CD4-positive, alpha-beta T cell treated with Interleukin-15 for 4 hours (primary cell): ENCODE measurements at regions not wholly inside any gene's neighbourhood (a gene's known extent, or its start where the extent isn't known, plus 50 kb on each side); places are given as distances from the start of the nearest gene placed in this dataset.
A peak's percentile ranks its signal among the peaks of the same experiment; 100 is the strongest.

ENCODE experiments used
- DNase-seq: peaks from one replicate; pipeline ENCODE4 v3.0.0-alpha.2; 2020; ENCODE audit warnings: low spot score

DNA sequence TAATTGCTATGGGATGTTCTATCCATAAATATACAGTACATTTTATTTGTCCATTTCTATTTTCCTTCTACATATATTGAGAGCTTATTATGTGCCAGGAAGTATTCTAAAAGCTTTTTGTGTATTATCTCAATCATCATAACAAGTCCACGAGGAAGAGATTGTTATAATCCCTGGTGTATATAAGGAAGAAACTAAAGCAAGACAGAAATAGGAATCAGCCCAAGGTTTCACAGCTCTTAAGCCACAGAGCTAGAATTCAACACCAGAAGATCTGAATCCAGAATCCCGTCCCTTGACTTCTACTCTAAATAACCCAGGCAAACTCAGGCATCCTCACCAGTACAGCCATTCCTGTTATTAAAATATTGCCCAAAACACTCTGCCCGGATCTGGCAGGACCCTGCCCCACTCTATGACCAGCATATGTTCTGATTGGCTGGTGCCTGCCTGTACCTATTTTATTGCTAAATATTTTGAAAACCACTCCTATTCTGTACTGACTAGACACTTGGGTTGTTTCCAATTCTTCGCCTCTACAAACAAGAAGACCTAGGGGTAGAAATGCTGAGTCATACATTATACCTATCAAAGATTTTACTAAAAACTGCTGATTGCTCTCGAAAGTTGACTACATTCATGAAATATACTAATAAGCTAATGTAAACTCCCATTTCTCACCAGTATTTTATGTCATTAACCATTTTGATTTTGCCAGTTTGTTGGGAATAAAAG is 297.4 kb downstream of the ENC1 start:
- no peak for DNase-seq

DNA sequence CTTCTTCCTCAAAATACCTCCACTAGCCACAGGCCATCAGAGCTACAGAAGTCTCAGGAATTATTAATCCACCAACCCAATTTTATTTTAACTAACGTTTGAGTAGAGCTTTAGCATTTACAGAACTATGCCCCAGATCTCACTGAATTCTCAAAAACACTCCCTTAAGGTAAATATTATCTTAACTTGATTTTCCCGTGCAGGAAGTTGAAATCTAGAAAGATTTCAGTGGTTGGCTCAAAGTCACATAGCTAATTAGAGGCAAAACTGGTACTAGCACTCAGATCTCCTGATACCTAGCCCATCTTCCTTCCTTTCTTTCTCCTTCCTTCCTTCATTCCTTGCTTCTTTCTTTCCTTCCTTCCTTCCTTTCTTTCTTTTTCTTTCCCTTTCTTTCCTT is 298.3 kb downstream of the ENC1 start:
- DNase-seq, result no peak

DNA sequence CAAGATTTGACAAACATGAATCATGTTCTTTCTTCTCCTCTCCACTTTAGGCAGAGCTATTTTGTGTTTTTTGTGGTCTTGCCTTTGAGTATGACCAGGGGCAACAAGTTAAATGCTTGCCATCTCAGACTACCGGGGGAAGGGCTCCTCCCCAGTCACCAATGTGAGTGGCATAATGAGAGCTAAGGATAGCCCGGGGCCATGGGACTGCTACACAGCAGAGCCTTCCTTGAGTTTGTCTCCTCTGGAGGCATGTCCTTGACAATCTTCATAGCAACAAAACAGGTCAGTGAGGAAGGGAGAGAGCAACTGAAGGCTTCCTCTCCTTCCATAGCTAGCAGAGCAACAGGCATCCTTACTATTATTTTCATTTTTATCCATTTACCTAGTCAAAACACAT is 299.3 kb downstream of the ENC1 start:
- DNase-seq, result no peak

DNA sequence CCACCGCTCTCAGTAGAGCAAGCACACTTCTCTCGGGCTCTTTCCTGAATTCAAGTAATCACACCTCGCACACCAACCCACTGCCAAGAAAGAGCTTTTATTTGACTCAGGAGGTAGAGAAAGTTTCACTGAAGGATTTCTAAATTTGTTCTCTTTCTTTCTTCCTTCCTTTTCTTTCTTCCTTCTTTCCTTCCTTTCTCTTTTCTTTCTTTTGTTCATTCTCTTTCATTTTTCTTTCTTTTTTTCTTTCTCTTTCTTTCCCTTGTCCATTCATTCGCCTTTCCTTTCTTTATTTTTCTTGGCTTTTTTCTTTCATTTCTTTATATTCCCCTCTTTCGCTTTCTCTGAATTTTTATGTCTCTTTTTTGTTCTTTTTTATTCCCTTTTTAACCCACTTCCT is 300.1 kb downstream of the ENC1 start:
- no peak for DNase-seq

DNA sequence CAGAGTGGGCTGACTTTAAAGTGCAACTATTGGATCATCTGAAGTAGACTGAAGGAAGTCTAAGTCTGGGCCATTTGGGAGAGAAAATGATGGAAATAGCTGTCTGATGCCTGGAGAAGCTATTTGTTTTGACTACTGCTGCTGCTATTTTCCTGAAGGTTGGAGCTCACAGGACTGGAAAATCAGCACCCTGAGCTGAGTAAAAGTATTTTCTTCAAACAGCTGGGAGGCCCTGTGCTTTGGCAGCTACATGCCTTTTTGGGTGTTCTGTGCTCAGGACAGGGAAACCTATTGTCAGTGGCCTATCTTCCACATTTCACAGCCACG is 302.6 kb downstream of the ENC1 start:
- no peak for DNase-seq

DNA sequence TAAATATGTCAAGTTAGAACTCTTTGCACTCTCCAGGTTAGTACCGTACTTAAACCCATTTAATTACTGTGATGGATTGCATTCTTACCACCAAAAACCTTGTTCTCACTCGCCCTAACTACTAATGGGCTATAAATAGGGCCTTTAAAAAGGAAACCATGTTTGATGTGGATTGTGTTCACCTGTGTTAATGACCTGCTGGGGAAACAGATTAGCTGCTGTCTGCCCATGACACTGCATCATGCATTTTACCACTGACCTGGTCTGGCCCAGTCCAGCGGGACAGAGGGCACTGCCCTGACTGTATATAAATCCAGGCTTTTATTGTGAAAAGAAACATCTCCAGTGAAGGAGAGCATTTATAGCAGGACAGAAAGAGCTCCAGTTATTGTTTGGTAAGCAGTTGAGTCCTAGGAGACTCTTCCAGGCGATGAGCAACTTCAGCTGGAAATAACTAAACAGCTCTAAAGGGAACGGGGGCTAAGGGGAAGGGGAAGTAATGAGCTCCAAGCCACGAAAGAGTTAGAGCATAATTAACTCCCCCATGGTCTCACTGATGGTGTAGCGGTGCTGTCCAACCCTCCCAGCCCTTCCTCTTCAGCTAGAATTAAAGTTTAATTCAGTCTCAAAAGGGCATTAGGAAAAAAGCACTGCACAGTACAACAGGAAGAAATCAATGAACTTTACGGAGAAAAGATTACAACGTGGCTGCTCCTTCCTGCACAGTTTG is 303.1 kb downstream of the ENC1 start:
- no peak for DNase-seq

DNA sequence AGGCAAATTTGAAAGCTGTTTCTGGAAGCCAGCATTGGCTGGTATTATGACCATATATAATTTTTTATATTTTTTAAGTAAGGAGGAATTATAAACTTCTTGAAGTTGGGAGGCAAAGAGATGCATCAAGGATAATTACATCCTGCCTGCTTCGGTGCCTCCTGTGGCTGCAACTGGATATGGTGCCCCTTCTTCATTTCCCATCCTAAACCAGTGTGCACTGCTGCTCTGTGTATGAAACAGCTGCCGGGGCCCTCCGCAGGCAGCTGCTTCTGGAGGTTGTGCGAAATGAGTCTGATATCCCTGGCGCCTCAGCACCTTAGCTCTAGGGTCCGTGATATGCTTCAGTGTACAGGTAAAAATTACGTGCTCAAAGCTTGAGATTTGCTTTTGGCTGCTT is 304.2 kb downstream of the ENC1 start:
- DNase-seq, result no peak

DNA sequence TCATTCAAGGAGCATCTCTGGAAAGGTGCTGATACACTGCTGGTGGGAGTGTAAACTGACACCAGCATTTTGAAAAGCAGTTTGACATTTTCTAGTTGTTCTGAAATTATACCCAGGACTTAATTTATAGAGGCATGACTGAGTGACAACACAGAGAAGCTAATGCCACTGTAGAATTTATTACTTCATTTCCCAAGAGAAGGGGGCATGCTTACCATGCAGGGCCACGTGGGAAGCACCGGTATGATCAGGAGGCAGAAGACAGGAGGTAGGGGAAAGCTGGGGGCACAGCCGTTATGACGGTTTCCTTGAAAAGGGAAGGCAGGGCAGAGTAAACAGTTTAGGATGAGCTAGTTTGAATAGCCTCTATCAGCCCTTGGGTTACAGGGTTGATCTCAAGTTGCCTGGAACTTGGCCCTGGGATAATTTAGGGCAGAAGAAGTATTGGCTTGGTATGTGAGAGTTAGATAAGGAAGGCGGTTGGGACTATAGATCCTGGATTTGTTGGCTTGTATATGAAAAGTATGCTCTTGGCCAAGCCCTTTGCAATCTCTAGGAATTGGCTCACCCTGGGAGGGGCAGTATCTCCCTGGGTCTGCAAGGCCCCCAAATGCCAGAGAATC is 305.7 kb downstream of the ENC1 start:
- DNase-seq, result no peak

DNA sequence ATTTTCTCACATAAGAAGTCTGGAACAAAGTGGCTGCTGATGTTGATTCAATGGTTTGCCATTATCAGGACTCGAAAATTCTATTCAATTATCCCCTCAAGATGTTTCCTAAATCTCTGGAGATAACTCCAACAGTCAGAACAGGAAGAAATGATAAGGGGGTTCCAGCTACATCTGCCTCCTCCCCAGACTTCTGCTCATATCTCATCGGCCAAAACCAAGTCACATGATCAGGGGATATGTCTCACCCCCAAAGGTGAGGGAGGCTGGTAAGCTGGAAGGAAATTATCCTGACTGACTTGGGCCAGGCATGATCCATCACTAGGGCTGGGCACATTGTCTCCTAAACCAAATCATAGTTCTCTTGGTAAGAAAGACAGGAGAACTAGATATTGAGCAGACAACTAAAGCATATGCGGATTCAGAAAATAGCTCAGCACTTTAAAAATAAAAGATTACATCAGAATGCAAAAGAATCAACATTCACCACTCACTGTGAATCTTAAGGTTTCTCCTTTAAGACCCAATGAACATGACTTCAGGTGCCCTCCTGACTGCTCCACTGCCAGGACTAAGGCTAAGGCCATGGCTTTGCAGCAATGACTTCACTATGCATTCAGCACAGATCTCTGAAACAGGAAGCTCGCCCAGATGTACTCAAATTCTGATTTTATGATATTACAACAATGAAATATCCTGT is 306.3 kb downstream of the ENC1 start:
- DNase-seq, result no peak

DNA sequence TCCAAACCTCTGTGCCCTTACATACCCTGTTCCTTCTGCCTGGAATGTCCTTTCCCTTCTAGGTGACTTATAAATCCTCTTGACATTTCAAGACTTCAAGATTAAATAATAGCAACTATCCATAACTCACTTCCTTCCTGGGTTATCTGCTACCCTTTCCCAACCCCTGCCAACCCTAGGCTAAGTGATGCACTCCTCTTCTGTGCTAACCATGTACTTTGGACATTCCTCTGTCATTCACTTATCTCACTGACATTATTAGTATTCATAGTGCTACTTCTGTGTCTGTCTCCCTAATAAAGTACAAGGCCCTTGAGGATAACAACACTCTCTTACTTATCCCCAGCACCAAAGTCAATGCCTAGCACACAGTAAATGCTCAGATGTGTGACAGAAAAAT is 307.1 kb downstream of the ENC1 start:
- DNase-seq, result no peak

DNA sequence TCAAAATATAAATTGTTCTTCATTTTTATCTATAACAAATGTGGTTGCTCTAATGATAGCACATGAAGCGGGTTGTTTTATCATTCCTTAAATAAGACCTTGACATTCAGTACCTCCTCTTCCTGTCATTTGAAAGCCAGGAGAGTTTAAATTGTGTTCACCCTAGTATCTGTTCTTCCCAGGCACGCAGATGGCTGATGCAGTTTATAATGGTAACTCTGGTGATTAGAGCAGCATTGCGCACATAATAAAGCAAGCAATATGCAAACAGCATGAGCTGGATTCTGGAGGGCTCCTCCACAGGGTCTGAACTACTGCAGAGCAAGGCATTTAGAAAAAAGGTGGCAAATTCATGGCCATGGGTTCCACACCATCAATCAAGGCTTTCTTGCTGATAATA is 307.8 kb downstream of the ENC1 start:
- DNase-seq, result no peak

DNA sequence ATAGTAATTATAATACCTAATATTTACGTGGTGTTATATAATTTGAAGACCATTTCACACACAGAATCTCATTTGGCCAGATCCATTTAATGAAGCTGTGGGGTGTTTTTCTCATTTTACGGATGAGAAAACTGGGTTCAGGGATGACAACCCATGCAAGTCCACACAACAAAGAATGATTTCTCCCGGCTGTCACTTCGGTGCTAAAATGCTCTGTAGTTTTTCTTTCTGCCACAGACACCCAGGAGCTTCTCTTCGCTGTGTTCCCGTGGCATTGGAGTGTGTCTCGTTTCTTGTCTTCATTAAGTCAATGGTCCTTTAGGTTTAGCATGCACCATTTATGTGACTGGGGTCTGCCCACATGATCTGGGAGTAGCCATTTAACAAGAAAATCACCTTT is 308.5 kb downstream of the ENC1 start:
- no peak for DNase-seq

DNA sequence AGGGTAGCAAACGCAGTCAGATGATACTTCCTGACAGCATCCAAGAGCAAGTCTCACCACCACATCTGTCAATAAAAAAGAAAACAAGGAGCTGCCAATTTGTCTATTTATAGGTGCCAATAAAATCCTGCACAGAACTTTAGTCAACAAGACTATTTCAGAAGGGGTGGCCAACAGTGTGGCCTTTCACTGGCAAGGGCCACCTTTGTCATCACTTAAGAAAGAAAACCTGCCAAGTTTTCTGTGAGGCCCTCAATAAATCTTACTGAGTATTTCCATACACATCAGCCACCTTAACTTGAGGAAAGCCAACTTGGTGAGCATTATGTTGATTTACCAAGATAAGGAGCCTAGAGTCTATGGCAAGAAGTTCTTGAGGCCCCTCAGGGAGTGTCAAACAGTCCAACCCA is 312.3 kb downstream of the ENC1 start:
- no peak for DNase-seq

DNA sequence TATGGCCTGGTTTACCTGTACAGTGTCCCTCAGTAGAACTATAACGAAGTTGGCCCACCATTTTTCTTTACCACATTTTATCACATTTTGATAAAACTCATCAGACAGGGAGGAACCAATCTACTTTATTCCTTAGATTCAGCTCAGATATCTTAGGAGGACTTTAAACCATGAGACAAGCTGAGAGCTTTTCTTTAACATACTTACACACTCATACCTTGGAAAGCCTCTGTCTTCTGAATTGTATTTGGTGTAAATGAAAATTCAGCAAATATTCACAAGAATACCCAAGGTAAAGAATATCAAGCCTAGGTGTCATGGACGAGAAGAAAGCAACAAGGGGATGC is 313.2 kb downstream of the ENC1 start:
- no peak for DNase-seq

DNA sequence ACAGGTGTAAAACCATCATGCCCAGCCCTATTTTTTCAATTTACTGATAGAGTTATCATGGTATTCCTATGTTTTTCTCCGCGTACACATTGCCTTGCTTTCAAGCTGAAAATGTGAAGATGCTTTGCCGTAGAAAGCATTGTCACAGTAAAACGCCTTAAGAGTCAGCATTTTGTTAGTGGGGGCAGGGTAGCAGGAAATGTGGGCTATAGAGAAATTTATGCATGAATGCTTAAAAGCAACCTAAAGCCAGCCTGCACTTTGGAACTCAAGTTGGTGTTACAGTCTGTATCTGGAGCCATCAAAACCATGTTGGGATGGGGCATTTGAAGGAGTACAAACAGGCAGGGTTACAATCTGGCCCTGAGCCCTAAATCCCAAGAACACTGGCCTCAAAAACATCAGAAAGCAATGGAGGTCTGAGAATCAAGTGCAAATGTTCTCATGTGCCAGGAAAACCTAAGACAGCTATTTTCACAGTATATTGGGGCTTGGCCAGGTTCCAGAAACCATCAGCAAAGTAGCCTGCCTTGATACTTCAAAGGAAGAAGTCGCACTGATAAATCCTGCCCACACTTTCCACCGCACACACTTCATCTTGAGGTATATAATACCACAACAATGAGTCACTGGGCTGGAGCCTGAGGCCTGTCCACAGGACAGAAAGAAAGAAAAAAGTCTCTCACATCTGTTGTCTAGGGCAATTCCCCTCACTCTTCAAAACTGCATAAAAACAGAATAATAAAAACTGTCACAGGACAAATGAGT is 313.8 kb downstream of the ENC1 start:
- peak; percentile 50 for DNase-seq

DNA sequence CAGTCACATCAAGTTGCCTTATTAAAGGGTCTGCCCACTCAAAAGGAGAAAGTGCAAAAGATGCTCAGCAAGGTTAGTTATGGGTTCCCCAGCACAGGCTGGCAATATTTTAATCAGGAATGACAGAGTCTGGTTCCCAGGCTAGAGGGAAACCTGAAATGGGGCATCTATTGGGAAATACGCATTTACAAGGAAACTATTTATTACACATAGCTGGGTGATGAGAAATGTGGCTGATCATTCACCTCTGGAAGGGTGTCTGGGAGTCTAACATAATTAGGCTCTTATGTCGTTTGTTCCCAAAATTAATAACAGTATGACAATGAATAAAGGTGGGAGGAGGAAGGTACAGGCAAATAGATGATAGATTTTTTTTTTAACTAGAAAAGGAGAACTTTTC is 314.7 kb downstream of the ENC1 start:
- no peak for DNase-seq

DNA sequence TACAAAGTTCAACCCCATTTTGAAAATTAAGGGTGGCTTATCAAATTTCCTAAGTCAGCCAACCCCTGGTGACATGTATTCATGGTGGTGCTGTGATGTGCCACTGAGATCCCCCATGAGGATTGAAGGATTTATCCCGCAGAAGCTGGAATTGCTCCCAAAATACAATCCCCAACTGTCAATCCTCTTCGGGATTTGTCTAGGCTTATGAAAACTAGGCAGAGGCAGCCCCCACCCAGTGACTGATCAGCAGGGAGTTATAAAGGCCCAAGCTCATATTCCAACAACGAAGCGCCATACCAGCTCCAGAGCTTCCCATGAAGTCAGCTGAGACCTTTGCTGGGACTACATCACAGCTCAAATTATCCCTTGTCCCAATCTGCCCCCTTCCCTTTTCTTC is 316.0 kb downstream of the ENC1 start:
- DNase-seq, result no peak

DNA sequence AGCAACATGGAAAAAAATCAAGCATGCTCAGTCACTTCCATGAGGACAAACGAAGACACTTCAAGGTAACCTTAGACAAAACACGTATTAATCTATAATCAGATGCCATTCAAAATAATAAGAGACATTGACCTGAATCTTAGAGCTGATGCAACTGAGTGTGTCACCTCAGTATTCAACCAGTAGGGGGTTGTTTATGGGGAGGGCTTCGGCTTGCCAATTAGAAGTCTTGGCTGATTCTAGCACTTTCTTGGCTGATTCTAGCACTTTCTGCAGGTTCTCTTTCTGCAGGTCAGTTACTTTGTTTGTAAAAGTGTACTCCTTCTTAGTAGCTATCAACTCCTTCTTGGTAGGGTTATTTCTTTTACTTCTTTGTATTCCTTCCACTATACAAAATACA is 317.6 kb downstream of the ENC1 start:
- no peak for DNase-seq

DNA sequence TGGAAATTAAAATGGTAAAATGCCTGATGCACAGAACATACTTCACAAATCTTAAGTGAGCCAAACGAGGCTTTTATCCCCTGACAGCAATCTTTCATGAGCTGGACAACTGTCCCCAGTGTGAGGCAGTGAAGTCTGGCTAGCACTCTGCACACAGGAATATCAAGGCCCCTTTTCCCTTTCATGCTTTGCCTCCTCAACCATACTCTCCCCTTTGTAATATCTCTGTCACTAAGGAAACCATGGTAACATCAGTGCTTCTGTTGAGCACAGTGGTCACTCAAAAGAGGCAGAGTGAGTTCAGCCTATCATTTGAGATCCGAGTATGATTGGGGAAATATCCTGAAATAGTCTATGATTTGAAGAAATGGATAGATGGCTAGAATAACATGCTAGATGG is 318.3 kb downstream of the ENC1 start:
- no peak for DNase-seq

DNA sequence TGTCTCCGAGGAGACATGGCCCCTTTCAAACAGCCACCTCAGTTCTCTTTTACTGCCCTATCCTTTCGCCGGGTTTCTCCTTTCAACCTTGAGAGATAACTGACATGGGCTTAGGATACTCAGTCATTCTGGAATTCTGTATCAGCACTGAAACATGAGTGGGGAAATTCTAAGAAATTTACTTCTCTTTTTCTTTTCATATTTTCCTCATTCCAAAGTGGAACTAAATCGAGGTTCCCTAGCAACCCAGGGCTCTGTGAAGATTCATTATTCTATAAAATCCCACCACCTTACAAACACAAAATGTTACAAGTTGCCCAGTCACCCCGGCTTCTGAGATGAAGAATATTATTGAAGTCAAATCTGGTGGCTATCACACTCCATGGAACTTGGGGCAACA is 319.2 kb downstream of the ENC1 start:
- DNase-seq, result no peak

DNA sequence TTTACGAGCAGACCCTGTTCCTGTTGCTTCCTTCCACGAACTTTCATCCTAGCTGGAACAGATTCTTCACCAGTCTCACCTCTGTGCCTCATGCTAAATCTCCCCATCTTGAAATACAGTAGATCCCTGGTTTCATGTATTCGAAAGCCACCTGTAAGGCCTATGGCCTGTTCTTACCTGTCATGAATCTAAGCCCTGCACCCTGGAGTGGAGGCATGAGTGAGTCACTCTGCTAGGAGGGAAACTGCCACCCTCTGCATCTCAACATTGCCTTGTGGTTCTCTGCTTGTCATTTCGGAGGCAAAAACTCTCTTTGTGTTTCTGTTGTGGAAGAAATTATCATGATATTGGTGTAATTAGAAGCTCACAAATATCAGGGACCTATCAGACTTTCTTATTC is 320.0 kb downstream of the ENC1 start:
- no peak for DNase-seq

DNA sequence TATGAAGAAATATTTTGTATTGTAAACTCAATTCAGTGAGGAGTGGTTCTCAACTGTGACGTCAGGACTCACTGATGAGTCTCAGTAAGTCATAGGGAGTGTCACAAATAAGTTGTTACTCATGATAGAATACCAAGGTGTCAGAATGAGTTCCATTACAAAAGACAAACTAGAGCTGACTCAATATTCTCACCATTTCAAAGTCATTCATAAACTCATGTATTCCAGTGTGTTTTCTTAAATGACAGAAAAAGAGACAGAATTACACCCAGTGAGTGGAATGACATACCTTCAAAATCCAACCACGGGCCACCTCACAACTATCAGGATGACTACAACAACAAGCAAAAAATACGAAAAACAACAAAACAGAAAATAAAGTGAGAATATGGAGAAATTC is 321.5 kb downstream of the ENC1 start:
- DNase-seq, result no peak
